Activated T-helper 1 cell treated with anti-CD3 and anti-CD28 coated beads, Interleukin-2, amount 50 U/mL, for 16 hours (primary cell): ENCODE measurements at regions not wholly inside any gene's neighbourhood (a gene's known extent, or its start where the extent isn't known, plus 50 kb on each side); places are given as distances from the start of the nearest gene placed in this dataset.

Experiments used
- DNase-seq, 2 donors: peaks; one replicate each; pipeline ENCODE4 v3.0.0-alpha.2; 2020; ENCODE audit warnings: low read depth in 1 of 2, low spot score in 1 of 2

- DNase-seq = no peak
These were observed 188.3 kb upstream of the MCHR2 start for GRCh38 chr6:100182313-100182712.

- no peak for DNase-seq
These were observed 187.3 kb upstream of the MCHR2 start for GRCh38 chr6:100181309-100181708.

- no peak for DNase-seq
These were observed 185.6 kb upstream of the MCHR2 start for GRCh38 chr6:100179576-100179975.

- DNase-seq = no peak
These were observed 183.9 kb upstream of the MCHR2 start for GRCh38 chr6:100177956-100178355.

GRCh38 chr6:100176951-100177710 is 183.1 kb upstream of the MCHR2 start:
- no peak for DNase-seq

- DNase-seq = no peak
These were observed 182.4 kb upstream of the MCHR2 start for GRCh38 chr6:100176311-100176950.

- DNase-seq = no peak
These were observed 181.8 kb upstream of the MCHR2 start for GRCh38 chr6:100175814-100176310.

GRCh38 chr6:100173211-100173610 is 179.2 kb upstream of the MCHR2 start:
- no peak for DNase-seq

GRCh38 chr6:100172322-100172713 is 178.3 kb upstream of the MCHR2 start:
- no peak for DNase-seq

- DNase-seq = no peak
These were observed 177.7 kb upstream of the MCHR2 start for GRCh38 chr6:100171533-100172321.

GRCh38 chr6:100168148-100168547 is 174.1 kb upstream of the MCHR2 start:
- no peak for DNase-seq

GRCh38 chr6:100167585-100167984 is 173.6 kb upstream of the MCHR2 start:
- DNase-seq = no peak

- no peak for DNase-seq
These were observed 172.9 kb upstream of the MCHR2 start for GRCh38 chr6:100166956-100167355.

GRCh38 chr6:100165442-100165841 is 171.4 kb upstream of the MCHR2 start:
- no peak for DNase-seq

- DNase-seq = no peak
These were observed 169.0 kb upstream of the MCHR2 start for GRCh38 chr6:100163035-100163434.

- no peak for DNase-seq
These were observed 167.9 kb upstream of the MCHR2 start for GRCh38 chr6:100161782-100162365.

- DNase-seq = no peak
These were observed 166.9 kb upstream of the MCHR2 start for GRCh38 chr6:100160930-100161329.

- no peak for DNase-seq
These were observed 161.1 kb upstream of the MCHR2 start for GRCh38 chr6:100155141-100155540.

- no peak for DNase-seq
These were observed 159.7 kb upstream of the MCHR2 start for GRCh38 chr6:100153636-100154275.

GRCh38 chr6:100152201-100152600 is 158.2 kb upstream of the MCHR2 start:
- no peak for DNase-seq

- DNase-seq = no peak
These were observed 151.0 kb upstream of the MCHR2 start for GRCh38 chr6:100144991-100145390.
